ENCODE measurements at regions not wholly inside any gene's neighbourhood (a gene's known extent, or its start where the extent isn't known, plus 50 kb on each side); places are given as distances from the start of the nearest gene placed in this dataset.

- DNase-seq (ENCODE audit: low read depth in 1 of 2, low spot score in 1 of 2) = no peak
- Histone ChIP-seq H3K27me3 (ENCODE audit: insufficient read depth, poor library complexity, severe bottlenecking) (no peaks in the 10 kb centered on the region), H3K27ac (replicated peaks) (no peak overlapping the region), H3K4me3 (replicated peaks; ENCODE audit: insufficient read depth, low read length) (no peak overlapping the region)
- TF ChIP-seq REST (IDR thresholded peaks at IDR 0.05; ENCODE audit: insufficient replicate concordance, low read depth) = no peak
- no peak for TF ChIP-seq SPI1 (IDR thresholded peaks at IDR 0.05; ENCODE audit: borderline replicate concordance, low read depth)
- TF ChIP-seq CTCF (IDR thresholded peaks at IDR 0.05; ENCODE audit: insufficient read depth, low read length) = no peak
- TF ChIP-seq GABPA (IDR thresholded peaks at IDR 0.05; ENCODE audit: low read depth) = no peak
- no peak for TF ChIP-seq POLR2AphosphoS5 (IDR thresholded peaks at IDR 0.05; ENCODE audit: low read depth)
These were observed 276.1 kb upstream of the GOLIM4 start for GRCh38 chr3:168371846-168372245.

GRCh38 chr3:168364967-168365366 is 269.2 kb upstream of the GOLIM4 start:
- no peak for DNase-seq (ENCODE audit: low read depth in 1 of 2, low spot score in 1 of 2)
- Histone ChIP-seq H3K4me3 (replicated peaks; ENCODE audit: insufficient read depth, low read length) (no peak overlapping the region), H3K27me3 (ENCODE audit: insufficient read depth, poor library complexity, severe bottlenecking) (no peaks in the 10 kb centered on the region), H3K27ac (replicated peaks) (no peak overlapping the region)
- TF ChIP-seq SPI1 (IDR thresholded peaks at IDR 0.05; ENCODE audit: borderline replicate concordance, low read depth) (no peak), CTCF (IDR thresholded peaks at IDR 0.05; ENCODE audit: insufficient read depth, low read length) (no peak), POLR2AphosphoS5 (IDR thresholded peaks at IDR 0.05; ENCODE audit: low read depth) (no peak), REST (IDR thresholded peaks at IDR 0.05; ENCODE audit: insufficient replicate concordance, low read depth) (no peak), GABPA (IDR thresholded peaks at IDR 0.05; ENCODE audit: low read depth) (no peak)

GRCh38 chr3:168362661-168363247 is 267.0 kb upstream of the GOLIM4 start:
- no peak for TF ChIP-seq CTCF (IDR thresholded peaks at IDR 0.05; ENCODE audit: insufficient read depth, low read length)
- no peak for TF ChIP-seq GABPA (IDR thresholded peaks at IDR 0.05; ENCODE audit: low read depth)
- TF ChIP-seq POLR2AphosphoS5 (IDR thresholded peaks at IDR 0.05; ENCODE audit: low read depth) = no peak
- TF ChIP-seq REST (IDR thresholded peaks at IDR 0.05; ENCODE audit: insufficient replicate concordance, low read depth) = no peak
- no peak for TF ChIP-seq SPI1 (IDR thresholded peaks at IDR 0.05; ENCODE audit: borderline replicate concordance, low read depth)
- Histone ChIP-seq H3K27ac (replicated peaks) (no peak overlapping the region), H3K4me3 (replicated peaks; ENCODE audit: insufficient read depth, low read length) (no peak overlapping the region), H3K27me3 (ENCODE audit: insufficient read depth, poor library complexity, severe bottlenecking) (no peaks in the 10 kb centered on the region)
- no peak for DNase-seq (ENCODE audit: low read depth in 1 of 2, low spot score in 1 of 2)

Data from HL-60 (cell line).